HG02943 (cell line): ENCODE measurements at regions not wholly inside any gene's neighbourhood (a gene's known extent, or its start where the extent isn't known, plus 50 kb on each side); places are given as distances from the start of the nearest gene placed in this dataset.

Source experiments
- ATAC-seq: cut with Tn5 transposase; IDR thresholded peaks from one replicate; pipeline ENCODE4 v1.9.1; 2021; ENCODE audit warnings: mild to moderate bottlenecking, low read depth, moderate library complexity; ENCODE audit not compliant: unreplicated experiment

DNA sequence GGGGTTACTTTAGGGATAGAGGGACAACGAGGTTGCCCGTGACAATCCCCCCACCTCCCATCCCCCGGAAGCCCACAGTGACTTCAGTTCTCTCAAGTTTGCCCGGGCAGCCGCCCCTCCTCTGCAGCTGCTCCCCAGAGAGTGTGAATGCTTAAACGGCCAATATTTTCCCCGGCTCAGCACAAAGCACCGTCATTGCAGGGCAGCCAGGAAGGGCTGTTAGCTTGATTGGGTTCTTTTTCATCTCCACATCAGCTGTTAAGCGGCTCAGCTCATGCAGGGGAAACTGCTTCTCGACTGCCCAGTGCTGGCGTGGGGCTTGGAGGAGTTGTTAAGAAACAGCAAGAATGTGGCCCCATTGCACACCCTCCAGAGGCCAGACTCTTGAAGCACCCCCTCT is 120.5 kb upstream of the NCOR2 start:
- ATAC-seq, result no peak

DNA sequence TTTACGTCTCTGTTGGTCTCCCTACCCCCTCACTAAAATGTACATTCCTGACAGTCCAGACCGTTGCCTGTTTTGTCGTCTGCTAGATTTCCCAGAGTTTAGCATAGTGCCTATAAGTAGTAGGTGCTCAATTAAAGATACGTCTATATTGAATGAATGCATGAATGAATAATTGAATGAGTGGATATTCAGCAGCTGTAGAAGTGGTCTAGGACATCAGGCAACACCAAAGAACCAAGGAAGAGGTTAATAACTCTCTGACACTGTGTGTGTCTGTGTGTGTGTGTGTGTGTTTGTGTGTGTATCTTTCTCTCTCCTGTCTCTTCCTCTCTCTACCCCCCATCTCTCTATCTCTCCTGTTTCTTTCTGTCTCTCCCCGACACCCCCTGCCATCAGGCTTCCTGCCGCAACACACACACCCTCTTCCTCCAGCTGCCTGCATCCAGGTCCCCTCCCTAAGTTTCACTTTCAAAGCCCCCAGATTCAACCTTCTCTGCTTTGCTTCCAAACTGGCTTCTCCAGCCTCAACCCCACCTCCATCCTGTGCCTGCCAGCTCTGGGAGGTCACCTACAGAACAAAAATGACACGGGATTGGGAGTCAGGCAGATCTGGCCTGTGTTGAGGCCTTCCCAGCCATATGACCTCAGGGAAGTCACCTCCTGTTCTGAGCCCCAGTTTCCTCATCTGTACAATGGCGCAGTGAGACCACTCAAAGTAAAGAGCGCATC is 119.9 kb upstream of the NCOR2 start:
- no peak for ATAC-seq

DNA sequence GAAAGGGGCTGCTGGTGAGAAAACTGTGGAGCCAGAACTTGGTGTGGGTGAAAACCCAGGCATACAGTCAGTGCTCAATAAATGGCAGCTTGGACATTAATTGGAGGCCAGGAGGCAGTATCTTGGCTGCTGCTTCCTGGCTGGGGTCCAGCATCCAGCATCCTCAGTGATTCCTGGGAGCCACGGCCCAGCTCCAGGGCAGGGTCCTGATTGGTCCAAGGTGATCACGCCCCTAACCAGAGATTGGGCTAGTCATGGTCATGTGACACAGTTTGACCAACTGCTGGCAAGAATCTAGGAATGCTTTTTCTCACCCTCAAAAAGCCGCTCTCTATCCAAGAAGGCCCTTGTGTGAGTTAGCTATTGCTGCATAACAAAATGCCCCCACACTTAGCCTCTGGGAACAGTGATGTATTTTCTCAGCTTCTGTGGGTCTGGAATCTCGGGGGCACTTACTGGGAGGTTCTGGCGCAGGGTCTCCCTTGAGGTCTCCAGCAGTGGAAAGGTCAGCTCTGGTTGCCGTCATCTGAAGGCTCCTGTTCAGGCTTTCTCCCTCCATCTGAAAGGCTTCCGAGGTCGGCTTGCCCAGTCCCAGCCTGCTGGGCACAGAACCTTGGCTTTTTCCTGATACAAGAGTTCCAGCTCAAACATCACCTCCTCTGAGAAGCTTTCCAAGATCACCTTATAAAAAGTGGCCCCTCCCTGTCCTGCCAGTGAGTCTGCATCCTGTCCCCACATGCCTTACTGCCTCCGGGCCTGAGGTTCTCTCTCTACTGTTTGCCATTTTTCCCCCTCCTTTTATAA is 119.2 kb upstream of the NCOR2 start:
- no peak for ATAC-seq

DNA sequence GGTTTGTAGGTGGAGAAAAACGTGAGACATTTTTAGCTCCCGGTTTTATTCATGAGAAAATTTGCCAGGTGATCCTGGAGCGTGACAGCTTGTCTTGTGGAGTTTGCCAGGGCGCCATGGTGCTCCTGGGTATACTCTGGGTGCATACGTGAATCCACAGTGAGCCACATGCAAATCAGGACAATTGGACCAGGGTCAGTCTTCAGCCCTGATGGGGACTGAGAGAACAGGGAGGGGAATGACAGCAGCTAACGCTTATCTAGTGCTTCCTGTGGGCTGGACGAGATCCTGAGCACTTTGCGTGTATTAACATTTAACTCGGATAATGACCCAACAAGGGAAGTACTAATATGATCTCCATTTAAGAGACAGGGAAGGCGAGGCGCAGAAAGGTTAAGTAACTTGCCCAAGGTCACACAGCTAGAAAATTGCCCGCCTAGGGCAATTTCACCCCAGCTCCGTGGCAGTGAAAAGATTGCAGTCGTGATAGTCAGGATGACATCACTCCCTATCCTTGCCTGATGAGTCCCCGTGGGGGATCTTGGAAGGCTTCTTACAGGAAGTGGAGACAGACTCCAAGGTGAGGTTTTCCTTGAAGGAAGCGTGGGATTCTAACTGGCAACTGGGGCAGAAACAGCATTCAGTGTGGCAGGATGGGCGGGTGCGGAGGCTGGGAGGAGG is 118.4 kb upstream of the NCOR2 start:
- no peak for ATAC-seq

DNA sequence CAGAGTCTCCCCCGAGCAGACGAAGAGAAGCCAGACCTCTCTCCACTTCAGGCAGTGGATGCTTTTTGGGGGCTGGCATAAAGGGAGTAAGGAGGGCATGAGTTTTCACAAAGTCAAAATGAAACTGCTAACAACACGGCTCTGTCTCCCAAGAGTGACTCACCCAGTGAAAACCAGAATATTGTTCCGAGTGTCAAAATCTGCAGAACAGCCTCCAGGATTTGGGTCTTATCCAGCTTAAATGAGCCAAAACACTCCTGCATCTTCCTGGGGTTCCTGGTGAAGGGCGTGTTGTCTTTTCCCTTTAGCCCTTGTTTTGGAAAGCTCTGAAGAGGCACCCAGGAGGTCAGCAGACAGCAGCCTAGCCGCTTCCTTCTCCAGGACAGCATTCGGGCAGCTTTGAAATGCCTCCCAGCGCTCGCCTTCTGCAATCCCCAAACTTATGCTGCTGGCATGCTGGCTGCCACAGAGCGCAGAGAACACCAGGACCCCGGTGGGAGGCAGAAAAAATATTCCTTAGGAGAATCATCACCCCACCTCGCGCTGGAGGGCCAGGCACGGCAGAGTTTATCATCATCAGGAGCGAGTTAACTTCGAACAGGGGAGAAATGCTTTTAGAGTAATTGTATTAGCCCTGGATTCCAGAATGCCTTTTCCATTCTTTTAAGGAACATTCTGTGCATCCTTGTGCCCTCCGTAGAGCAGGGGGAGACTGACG is 117.7 kb upstream of the NCOR2 start:
- ATAC-seq, result no peak

DNA sequence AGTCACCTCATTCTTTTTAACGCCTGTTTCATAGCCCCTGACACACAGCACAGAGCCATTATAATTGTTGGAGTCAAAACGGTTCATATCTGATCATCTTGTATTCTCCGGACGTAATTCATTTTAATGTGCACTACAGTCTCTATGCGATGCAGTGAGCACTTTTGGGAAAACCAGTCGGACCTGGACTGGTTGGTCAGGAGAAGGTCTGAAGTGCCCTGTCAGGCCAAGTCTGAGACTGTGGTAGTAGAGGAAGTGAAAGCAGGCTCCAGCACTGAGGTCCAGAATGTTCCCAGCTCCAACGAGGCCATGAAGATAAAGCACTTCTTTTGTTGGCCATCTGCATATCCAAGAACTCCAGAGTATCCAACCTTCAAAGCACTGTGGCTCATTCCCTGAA is 117.1 kb upstream of the NCOR2 start:
- no peak for ATAC-seq

DNA sequence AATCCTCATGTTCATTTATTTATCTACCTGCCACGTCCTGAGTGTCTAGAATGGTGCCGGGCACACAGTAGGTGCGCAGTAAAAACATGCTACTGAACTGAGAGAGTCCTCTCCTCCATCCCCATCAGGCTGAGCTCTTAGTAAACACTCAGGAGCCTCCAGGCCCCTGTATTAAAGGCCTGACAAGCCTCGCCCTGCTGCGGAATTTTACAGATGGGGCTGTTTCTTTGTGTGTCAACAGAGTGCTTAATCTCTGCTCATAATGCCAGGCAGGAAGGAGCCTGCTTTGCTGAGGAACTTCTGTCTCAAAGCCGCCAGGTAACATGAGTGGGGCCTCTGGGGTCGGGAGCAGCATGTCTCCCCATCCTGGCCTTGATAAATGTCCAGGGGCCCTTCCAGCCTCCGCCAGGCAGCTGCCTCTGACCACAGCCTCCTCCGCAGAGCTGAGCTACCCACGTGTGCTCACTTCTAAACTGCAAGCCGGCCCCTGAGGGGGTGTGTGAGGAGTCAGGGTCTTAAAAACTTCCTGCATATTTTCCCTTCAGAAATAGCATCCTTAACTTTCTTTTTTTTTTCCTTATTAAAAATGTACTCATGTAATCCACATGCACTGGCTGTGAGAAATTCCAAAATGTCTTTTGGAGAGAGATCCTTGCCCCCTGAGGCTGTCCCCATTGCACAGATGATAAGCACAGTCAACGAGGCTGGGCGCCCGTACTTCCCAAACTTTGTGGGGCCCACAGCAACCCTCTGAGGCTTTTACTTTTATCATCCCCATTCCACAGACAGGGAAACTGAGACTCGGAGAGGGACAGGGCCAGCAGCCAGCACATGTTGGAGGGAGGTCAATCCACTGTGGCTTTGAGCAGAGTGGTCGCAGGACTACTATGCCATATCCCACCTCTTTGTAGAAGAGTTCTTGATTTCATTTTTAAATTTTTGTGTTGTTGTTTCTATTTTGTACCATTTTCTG is 116.0 kb upstream of the NCOR2 start:
- no peak for ATAC-seq

DNA sequence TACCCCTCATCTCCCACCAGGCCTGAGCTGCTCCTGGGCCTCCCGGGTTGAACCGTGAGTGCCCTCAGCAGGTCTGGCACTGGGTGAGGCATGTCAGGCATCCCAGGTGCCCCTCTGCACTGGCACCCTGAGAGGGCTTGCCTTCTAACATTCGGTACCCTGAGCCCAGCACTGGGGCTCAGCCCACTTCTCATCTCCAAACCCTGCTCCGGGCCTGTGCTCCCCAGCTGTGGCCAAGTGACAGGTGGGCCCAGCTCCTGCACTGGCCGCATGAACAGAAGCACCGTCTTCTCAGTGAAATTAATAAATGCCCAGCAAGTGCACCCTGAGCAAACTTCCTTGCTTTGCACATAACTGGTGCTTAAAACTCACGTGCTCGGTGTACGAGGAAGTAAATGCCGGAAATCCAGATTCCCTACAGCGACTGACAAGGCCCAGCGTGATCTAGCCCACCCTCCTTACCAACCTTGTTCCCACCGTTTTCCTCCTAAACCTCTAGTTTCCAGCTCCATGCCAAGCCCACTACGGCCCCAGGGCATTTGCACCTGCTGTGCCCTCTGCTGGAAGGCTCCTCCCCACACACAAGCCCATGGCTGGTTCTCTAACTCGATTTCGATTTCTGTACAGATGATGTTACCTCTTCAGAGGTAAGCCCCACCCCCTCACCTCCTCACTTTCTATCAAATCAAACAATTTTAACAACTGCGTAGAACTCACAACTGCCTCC is 115.2 kb upstream of the NCOR2 start:
- ATAC-seq, result no peak

DNA sequence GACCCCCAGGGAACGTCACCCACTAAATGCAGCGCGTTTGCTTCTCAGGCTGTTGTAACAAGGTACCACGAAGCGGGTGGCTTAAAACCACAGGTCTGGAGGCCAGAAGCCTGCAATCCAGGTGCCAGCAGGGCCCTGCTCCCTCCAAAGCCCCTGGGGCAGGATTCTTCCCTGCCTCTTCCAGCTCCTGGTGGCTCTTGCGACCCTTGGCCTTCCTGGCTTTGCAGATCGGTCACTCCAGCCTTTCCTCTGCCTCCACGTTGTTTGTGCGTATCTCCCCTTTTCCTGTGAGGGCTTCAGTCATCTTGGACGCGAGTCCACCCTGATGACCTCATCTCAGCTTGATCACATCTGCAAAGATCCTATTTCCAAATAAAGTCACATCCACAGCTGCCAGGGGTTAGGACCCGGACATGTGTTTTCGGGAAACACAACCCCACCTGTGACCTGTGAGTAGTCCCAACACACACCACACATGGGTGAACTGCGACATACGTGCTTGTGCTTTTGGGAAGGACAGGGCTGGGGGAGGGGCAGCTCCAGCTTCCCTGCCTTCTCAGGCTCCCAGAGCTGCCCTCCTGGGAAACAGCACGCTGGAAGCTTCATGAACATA is 114.5 kb upstream of the NCOR2 start:
- ATAC-seq, result no peak

DNA sequence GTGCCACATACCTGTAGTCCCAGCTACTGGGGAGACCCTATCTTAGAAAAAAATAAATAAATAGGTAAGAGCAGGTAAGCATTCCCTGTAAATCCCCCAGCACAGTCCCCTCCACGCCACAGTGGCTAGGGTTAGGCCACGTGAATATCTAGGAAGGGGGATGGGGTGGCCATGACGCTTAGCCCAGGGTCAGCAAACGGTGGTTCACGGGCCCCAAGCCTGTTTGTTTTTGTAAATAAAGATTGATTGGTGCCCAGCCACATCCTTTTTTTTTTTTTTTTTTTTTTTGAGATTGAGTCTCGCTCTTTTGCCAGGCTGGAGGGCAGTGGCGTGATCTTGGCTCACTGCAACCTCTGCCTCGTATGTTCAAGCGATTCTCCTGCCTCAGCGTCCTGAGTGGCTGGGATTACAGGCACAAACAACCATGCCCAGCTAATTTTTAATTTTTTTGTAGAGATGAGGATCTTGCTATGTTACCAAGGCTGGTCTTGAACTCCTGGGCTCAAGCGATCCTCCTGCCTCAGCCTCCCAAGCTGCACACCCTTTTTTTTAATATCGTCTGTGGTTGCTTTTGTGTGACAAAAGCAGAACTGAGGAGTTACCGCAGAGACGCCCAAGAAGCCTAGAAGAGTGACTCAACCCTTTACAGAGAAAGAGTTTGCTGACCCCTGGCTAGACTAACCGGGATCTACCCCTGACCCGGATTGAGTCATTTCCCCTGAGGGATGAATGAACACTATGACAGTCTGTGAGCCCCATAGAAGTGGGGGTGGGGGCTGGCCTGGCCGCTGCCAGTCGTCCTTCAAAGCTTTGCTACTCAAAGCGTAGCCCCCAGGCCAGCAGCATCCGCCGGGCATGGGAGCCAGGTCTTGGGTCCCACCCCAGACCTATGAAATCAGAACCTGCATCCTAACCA is 113.7 kb upstream of the NCOR2 start:
- ATAC-seq, result no peak

DNA sequence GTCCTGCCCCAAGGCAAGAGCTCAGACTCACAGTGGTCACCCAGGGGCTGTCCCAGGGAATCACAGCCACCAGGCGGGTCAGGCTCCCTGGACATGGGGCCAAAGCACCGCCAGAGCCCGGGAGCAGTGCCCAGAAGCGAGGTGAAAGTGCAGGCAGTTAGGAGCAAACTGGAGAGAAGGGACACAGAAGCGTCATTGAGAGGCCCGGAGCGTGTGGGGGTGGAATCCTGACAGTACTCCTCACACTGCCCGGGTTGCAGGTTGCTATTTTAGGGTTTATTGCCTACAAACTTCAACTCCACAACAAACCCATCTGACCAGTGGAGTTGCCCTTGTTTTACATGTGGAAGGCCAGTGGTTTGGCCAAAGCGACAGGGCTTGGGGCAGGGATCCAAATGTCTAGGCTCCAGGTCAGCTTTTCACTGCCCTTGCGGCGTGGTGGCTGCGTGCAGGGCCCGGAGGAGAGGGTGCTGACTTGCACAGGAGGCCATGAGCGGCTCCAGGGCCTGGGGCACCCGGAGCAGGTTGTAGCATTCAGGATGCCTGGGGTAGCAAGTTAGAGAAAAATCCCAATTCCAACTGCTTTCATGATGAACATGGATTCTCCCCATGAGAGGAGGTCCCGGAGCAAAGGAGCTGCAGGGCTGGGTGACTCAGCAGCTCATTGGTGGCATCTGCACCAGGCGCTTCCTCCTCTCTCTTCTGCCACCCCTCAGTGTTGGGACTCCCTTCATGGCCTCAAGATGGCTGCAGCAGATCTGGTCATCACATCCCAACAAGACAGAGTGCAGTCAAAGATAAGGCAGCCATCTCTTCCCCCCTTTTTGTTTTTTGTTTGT is 112.3 kb upstream of the NCOR2 start:
- no peak for ATAC-seq

DNA sequence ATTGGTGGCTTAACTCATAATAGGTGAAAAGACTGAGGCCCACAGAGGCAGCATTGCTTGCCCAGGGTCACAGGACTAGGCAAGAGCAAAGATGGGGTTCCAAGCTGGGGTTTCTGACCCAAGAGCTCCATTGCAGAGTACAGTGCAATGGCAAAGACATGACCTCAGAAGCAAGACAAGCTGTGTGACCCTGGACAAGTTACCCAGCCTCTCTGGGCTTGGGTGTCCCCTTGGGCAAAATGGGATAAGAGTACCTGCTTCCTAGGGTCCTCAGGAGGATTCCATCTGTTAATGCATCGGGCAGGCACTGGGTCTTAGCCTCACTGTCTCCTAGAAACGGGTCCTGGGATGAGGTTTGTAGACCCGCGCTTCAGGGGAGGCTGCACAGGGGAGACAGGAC is 111.6 kb upstream of the NCOR2 start:
- ATAC-seq, result no peak

DNA sequence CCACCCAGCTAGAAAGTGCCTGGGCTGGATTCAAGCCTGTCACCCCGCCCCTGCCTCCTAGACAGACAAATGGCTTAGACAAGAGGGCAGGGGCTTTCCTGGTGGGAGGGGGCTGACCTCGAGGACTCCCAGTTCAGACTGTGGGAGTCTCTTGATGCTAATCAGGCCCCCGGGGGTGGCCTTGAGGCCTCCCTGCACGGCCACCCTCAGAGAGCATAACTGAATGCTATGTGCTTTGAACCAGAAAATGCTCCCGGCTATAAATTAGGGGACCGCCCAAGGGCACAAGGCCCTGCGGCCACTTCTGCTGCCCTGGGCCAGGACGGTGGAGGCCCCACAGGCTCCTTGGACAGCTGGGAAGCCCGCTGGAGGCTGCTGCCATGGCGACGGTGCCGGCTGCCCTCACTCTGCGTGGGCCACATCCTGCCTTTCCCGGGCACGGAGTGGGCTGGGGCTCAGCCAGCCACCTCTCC is 111.0 kb upstream of the NCOR2 start:
- no peak for ATAC-seq

DNA sequence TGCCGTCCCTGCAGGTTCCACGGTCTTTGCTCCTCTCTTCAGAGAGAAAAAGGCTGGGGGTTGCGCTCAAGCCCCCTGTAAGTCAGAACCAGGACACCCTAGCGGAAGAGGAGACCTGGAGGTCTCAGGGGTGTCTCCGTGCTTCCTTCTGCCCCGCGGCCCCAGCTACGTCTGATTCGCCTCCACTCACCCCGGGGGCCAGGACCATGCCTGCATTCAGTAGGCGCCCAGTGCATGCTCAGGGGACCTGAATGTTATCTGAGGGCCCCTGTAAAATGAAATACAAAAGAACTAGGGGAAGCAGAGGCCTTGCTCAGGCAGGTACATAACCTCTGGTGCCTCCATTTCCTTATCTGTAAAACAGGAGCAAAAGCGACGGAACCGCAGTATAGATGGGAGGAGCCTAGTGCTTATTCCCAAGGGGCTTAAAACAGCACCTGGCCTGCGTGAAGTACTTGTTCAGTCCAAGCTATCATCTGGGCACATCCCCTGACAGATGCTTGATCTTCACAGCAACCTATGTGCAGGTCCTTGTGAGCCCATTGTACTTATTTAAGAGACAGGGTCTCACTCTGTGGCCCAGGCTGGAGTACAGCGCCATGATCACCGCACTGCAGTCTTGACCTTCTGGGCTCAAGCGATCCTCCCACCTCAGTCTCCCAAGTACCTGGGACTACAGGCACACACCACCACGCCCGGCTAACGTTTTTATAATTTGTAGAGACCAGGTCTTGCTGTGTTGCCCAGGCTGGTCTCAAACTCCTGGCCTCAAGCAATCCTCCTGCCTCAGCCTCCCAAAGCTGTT is 110.3 kb upstream of the NCOR2 start:
- ATAC-seq, result no peak

DNA sequence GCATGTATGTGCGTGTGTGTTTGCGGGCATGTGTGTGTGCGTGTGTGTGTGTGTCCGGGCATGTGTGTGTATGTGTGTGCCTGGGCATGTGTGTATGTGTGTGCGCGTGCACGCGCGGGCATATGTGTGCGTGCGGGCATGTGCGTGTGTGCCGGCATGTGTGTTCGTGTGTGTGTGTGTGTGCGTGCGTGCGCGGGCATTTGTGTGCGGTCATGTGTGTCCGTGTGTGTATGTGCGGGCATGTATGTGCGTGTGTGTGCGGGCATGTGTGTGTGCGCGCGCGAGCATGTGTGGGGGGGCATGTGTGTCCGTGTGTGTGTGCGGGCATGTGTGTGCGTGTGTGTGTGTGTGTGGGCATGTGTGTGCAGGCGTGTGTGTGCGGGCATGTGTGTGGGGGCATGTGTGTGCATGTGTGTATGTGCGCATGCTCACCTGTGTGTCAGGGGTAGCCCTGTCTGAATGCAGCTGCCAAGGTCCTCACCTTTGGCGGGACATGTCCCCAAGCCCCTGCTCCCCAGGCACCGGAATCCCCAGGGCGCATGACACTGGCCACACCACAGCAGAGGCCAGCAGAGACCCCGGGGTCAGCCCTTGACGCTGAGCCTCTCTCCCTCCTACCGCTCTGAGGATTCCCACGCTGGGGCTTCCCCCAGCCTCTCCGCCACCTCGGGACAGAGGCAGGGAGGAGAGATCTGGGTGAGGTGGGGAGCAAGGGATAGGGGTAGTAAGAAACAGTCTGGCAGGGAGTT is 109.5 kb upstream of the NCOR2 start:
- no peak for ATAC-seq
